ENCODE measurements at regions not wholly inside any gene's neighbourhood (a gene's known extent, or its start where the extent isn't known, plus 50 kb on each side); places are given as distances from the start of the nearest gene placed in this dataset.
"Not testable (repeated sequence)": the region's sequence is repeated elsewhere in the genome, so short reads cannot be mapped to it uniquely, and the experiment has no call there.

GRCh38 chr9:106038266-106039001 lies 344.1 kb downstream of the TMEM38B start:
- no peaks in the 10 kb centered on the region for H3K4me1 ChIP-seq
- no peak overlapping the region for H3K4me3 ChIP-seq (replicated peaks in 1 of 3)
- TF ChIP-seq POLR2A (IDR thresholded peaks at IDR 0.05), result no peak
- TF ChIP-seq CTCF (IDR thresholded peaks at IDR 0.05), result no peak
- no peaks in the 10 kb centered on the region for H3K9me3 ChIP-seq
- H3K27ac ChIP-seq, result no peak overlapping the region
- WGBS, 2 donors, result 84 to 86% methylated on average over 1 of the region's 1 CpG
- intact Hi-C loops (cut with DNase I), result no loop called here
- no peaks in the 10 kb centered on the region for H3K36me3 ChIP-seq
- no peak for DNase-seq
- H3K27me3 ChIP-seq, result no peaks in the 10 kb centered on the region

GRCh38 chr9:106039151-106039935 lies 345.0 kb downstream of the TMEM38B start:
- no peaks in the 10 kb centered on the region for H3K36me3 ChIP-seq
- H3K4me1 ChIP-seq, result no peaks in the 10 kb centered on the region
- intact Hi-C loops (cut with DNase I), result no loop called here
- H3K27ac ChIP-seq, result no peak overlapping the region
- no peak for TF ChIP-seq CTCF (IDR thresholded peaks at IDR 0.05)
- TF ChIP-seq POLR2A (IDR thresholded peaks at IDR 0.05), result no peak
- H3K27me3 ChIP-seq, result no peaks in the 10 kb centered on the region
- no peak overlapping the region for H3K4me3 ChIP-seq (replicated peaks in 1 of 3)
- no peak for DNase-seq
- WGBS, 2 donors, result 96 to 98% methylated on average over 5 of the region's 5 CpGs
- no peaks in the 10 kb centered on the region for H3K9me3 ChIP-seq

- H3K27ac ChIP-seq; H3K27me3 ChIP-seq; intact Hi-C loops (cut with DNase I); H3K9me3 ChIP-seq; H3K36me3 ChIP-seq; H3K4me1 ChIP-seq; DNase-seq; H3K4me3 ChIP-seq (replicated peaks in 1 of 3): not testable (repeated sequence)
- 90 to 94% methylated on average over 1 of the region's 1 CpG for WGBS, 2 donors
Observed at GRCh38 chr9:106041920-106042319, 347.6 kb downstream of the TMEM38B start.

GRCh38 chr9:106051545-106051944 lies 357.2 kb downstream of the TMEM38B start:
- no peaks in the 10 kb centered on the region for H3K9me3 ChIP-seq
- H3K4me1 ChIP-seq, result no peaks in the 10 kb centered on the region
- H3K4me3 ChIP-seq (replicated peaks in 1 of 3), result no peak overlapping the region
- H3K27ac ChIP-seq, result no peak overlapping the region
- 85 to 95% methylated on average over 3 of the region's 3 CpGs for WGBS, 2 donors
- intact Hi-C loops (cut with DNase I), result loop anchor here (10.0 kb wide), 1 partner anchor 63 kb away; no protein-coding TSS in a partner anchor
- no peak for TF ChIP-seq POLR2A (IDR thresholded peaks at IDR 0.05)
- no peak for TF ChIP-seq CTCF (IDR thresholded peaks at IDR 0.05)
- H3K36me3 ChIP-seq, result no peaks in the 10 kb centered on the region
- H3K27me3 ChIP-seq, result no peaks in the 10 kb centered on the region
- DNase-seq, result no peak

GRCh38 chr9:106052166-106052565 lies 357.8 kb downstream of the TMEM38B start:
- WGBS, 2 donors, result 75 to 84% methylated on average over 2 of the region's 2 CpGs
- intact Hi-C loops (cut with DNase I), result loop anchor here (10.0 kb wide), 1 partner anchor 63 kb away; no protein-coding TSS in a partner anchor
- Histone ChIP-seq H3K4me1 (no peaks in the 10 kb centered on the region), H3K36me3 (no peaks in the 10 kb centered on the region), H3K27me3 (no peaks in the 10 kb centered on the region), H3K27ac (no peak overlapping the region), H3K4me3 (replicated peaks in 1 of 3) (no peak overlapping the region), H3K9me3 (no peaks in the 10 kb centered on the region)
- TF ChIP-seq POLR2A (IDR thresholded peaks at IDR 0.05), result no peak
- TF ChIP-seq CTCF (IDR thresholded peaks at IDR 0.05), result no peak
- no peak for DNase-seq
